Hepatocyte (in vitro differentiated cells): ENCODE measurements at regions not wholly inside any gene's neighbourhood (a gene's known extent, or its start where the extent isn't known, plus 50 kb on each side); places are given as distances from the start of the nearest gene placed in this dataset.

Source experiments
- DNase-seq: peaks from one replicate; pipeline ENCODE4 v3.0.0-alpha.2; 2016; ENCODE audit warnings: low spot score
- H2AFZ ChIP-seq: fragments of 200-600 bp; sonication (generic); 2 replicates; pipeline ENCODE4 v1.6.0; 2016; ENCODE audit warnings: antibody characterized with exemption, mild to moderate bottlenecking
- H3K27ac ChIP-seq: fragments of 200-600 bp; sonication (generic); 2 replicates; pipeline ENCODE4 v1.5.1; 2016; ENCODE audit warnings: mild to moderate bottlenecking
- H3K27me3 ChIP-seq: fragments of 200-600 bp; sonication (generic); 2 replicates; pipeline ENCODE4 v1.6.1; 2016
- H3K36me3 ChIP-seq: fragments of 200-600 bp; sonication (generic); replicated peaks from 2 replicates; pipeline ENCODE4 v1.5.1; 2016; ENCODE audit warnings: low read depth; ENCODE audit not compliant: insufficient read depth
- H3K4me1 ChIP-seq: fragments of 200-600 bp; sonication (generic); 2 replicates; pipeline ENCODE4 v1.5.1; 2016; ENCODE audit warnings: mild to moderate bottlenecking, moderate library complexity; ENCODE audit not compliant: insufficient read depth
- H3K4me2 ChIP-seq: fragments of 200-600 bp; sonication (generic); 2 replicates; pipeline ENCODE4 v1.6.0; 2016
- H3K4me3 ChIP-seq: fragments of 200-600 bp; sonication (generic); 2 replicates; pipeline ENCODE4 v1.5.1; 2016; ENCODE audit warnings: mild to moderate bottlenecking
- H3K79me2 ChIP-seq: fragments of 200-600 bp; sonication (generic); 2 replicates; pipeline ENCODE4 v1.6.0; 2017; ENCODE audit warnings: mild to moderate bottlenecking
- H3K9me2 ChIP-seq: fragments of 200-600 bp; sonication (generic); replicated peaks from 2 replicates; pipeline ENCODE4 v1.6.0; 2017; ENCODE audit warnings: mild to moderate bottlenecking; ENCODE audit not compliant: insufficient read depth
- H3K9me3 ChIP-seq: fragments of 200-600 bp; sonication (generic); 2 replicates; pipeline ENCODE4 v1.5.1; 2016; ENCODE audit warnings: low read depth, mild to moderate bottlenecking
- H4K20me1 ChIP-seq: fragments of 200-600 bp; sonication (generic); 2 replicates; pipeline ENCODE4 v1.6.0; 2016; ENCODE audit warnings: mild to moderate bottlenecking; ENCODE audit not compliant: insufficient read depth, poor library complexity, severe bottlenecking
- CTCF ChIP-seq: fragments of 200-600 bp; sonication (generic); IDR thresholded peaks from 2 replicates; pipeline ENCODE4 v1.5.1; 2016; ENCODE audit warnings: antibody characterized with exemption, mild to moderate bottlenecking; ENCODE audit not compliant: poor library complexity
- EZH2 ChIP-seq: fragments of 200-600 bp; sonication (generic); IDR thresholded peaks from 2 replicates; pipeline ENCODE4 v1.6.1; 2016; ENCODE audit warnings: antibody characterized with exemption, mild to moderate bottlenecking, borderline replicate concordance
- EZH2phosphoT487 ChIP-seq: fragments of 200-600 bp; sonication (generic); IDR thresholded peaks from one replicate; pipeline ENCODE4 v1.6.1; 2018; ENCODE audit warnings: antibody characterized with exemption, mild to moderate bottlenecking, low read depth, moderate library complexity; ENCODE audit not compliant: unreplicated experiment, severe bottlenecking
- WGBS: methylation state at CpG from one replicate; pipeline ENCODE4 v1.1.6; 2016; ENCODE audit warnings: low lambda C conversion rate; ENCODE audit errors: missing lambda C conversion rate; 5-methylcytosine and 5-hydroxymethylcytosine counted together

DNA sequence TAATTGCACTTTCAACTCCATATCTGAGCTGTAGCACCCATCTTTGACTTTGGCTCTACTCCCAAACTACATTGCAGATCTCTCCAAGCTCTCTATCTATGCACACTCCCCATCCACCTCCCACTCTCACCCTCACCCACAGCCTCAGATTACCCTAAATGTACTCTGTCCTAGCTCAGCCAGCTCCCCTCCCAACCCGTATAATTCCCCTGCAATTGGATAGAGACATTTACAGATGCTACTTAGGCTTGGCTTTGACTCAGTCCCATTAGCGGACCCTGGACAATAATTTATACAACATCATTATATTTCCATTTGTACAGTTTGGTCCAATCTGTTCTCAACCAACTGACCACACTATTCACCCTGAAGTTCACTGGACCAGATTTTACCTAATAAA, 338.9 kb upstream of the ANO3 start:
- TF ChIP-seq EZH2phosphoT487 (no peak), EZH2 (no peak), CTCF (no peak)
- no peak for DNase-seq
- Histone ChIP-seq H3K9me2 (no peaks in the 10 kb centered on the region), H2AFZ (no peak overlapping the region), H3K4me3 (no peak overlapping the region), H3K27me3 (no peaks in the 10 kb centered on the region), H3K79me2 (no peaks in the 10 kb centered on the region), H3K9me3 (no peaks in the 10 kb centered on the region), H3K36me3 (no peaks in the 10 kb centered on the region), H3K4me1 (no peaks in the 10 kb centered on the region), H3K27ac (no peak overlapping the region), H4K20me1 (no peaks in the 10 kb centered on the region), H3K4me2 (no peak overlapping the region)
- WGBS, result 96% methylated on average over 2 of the region's 2 CpGs

GRCh38 chr11:26011474-26011873, 320.5 kb upstream of the ANO3 start:
- Histone ChIP-seq H3K27ac (no peak overlapping the region), H4K20me1 (no peaks in the 10 kb centered on the region), H2AFZ (no peak overlapping the region), H3K4me1 (no peaks in the 10 kb centered on the region), H3K27me3 (no peaks in the 10 kb centered on the region), H3K4me2 (no peak overlapping the region), H3K4me3 (no peak overlapping the region), H3K79me2 (no peaks in the 10 kb centered on the region), H3K36me3 (no peaks in the 10 kb centered on the region), H3K9me3 (no peaks in the 10 kb centered on the region), H3K9me2 (no peaks in the 10 kb centered on the region)
- no peak for TF ChIP-seq EZH2phosphoT487
- no peak for TF ChIP-seq CTCF
- no peak for TF ChIP-seq EZH2
- DNase-seq, result no peak
- 97% methylated on average over 1 of the region's 1 CpG for WGBS

DNA sequence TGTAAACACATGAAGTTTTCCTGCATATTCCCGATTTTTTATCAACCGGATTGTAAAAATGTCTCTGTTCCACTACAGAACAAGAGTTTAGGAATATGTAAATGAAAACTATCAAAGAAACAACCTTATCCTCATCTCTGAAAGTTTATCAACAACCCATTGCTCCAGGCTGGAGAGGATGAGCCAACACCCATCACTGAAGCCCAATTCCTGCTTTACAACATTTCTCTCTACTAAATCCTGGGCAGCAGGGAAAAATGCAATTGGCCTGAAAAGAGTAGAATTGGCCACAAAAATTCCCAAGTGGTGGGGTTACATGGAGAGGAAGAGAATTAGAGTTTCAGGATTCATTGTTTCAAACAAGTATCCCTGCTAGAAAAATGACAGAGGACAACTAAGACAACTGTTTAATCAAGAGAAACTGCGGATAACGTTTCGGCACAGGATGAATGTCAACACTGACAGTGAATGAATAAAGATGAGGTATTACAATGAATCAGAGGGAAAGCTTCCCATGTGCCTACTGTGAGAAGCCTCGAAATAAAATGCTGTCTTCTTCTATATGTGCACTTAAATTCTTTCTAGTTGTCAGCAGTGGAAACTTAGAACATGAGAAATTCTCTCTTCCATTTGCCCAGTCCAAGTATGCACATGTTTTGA, 317.3 kb upstream of the ANO3 start:
- TF ChIP-seq CTCF (no peak), EZH2phosphoT487 (no peak), EZH2 (no peak)
- no peaks in the 10 kb centered on the region for H3K9me2 ChIP-seq
- no peak overlapping the region for H3K27ac ChIP-seq
- 84% methylated on average over 6 of the region's 6 CpGs for WGBS
- H3K4me2 ChIP-seq, result no peak overlapping the region
- H3K9me3 ChIP-seq, result no peaks in the 10 kb centered on the region
- H3K4me1 ChIP-seq, result peaks cover 3% of the 10 kb centered on the region
- no peak overlapping the region for H2AFZ ChIP-seq
- H3K79me2 ChIP-seq, result no peaks in the 10 kb centered on the region
- H3K27me3 ChIP-seq, result no peaks in the 10 kb centered on the region
- no peak for DNase-seq
- no peak overlapping the region for H3K4me3 ChIP-seq
- H4K20me1 ChIP-seq, result no peaks in the 10 kb centered on the region
- H3K36me3 ChIP-seq, result no peaks in the 10 kb centered on the region
